CD4-positive, CD25-positive, alpha-beta regulatory T cell (primary cell): ENCODE measurements at regions not wholly inside any gene's neighbourhood (a gene's known extent, or its start where the extent isn't known, plus 50 kb on each side); places are given as distances from the start of the nearest gene placed in this dataset.

Experiments
- ATAC-seq, 2 donors: fragments of 150-1000 bp; cut with Tn5 transposase; one replicate each; pipeline ENCODE4 v1.10.0; 2021; ENCODE audit warnings: low read depth in 2 of 2, moderate number of reproducible peaks in 2 of 2, moderate library complexity in 1 of 2
- DNase-seq, 3 donors: peaks; one replicate each; pipeline versions ENCODE4 v3.0.0 to v3.0.0-alpha.2; 2012 to 2022; ENCODE audit warnings: mixed read lengths in 1 of 3
- H3K27ac ChIP-seq: one replicate; pipeline ENCODE4 v1.7.0; 2013; ENCODE audit warnings: mild to moderate bottlenecking, low read length; ENCODE audit not compliant: insufficient read depth, poor library complexity, severe bottlenecking
- H3K27me3 ChIP-seq: one replicate; pipeline ENCODE4 v1.7.0; 2013; ENCODE audit warnings: low read length; ENCODE audit not compliant: control insufficient read depth, insufficient read depth
- H3K36me3 ChIP-seq: one replicate; pipeline ENCODE4 v1.7.0; 2013; ENCODE audit warnings: mild to moderate bottlenecking, low read length, moderate library complexity; ENCODE audit not compliant: control insufficient read depth, insufficient read depth
- H3K4me1 ChIP-seq: 2 replicates; pipeline ENCODE4 v1.7.0; 2013; ENCODE audit warnings: mild to moderate bottlenecking, low read length; ENCODE audit not compliant: insufficient read depth, control insufficient read depth, poor library complexity, severe bottlenecking
- H3K4me3 ChIP-seq: one replicate; pipeline ENCODE4 v1.7.0; 2013; ENCODE audit warnings: low read depth, mild to moderate bottlenecking, low read length, moderate library complexity
- H3K9me3 ChIP-seq, 2 experiments: 1 replicate in 1 of 2; 2 replicates in 1 of 2; pipeline ENCODE4 v1.7.0; 2013; ENCODE audit warnings: low read length in 2 of 2, mild to moderate bottlenecking in 1 of 2, moderate library complexity in 1 of 2; ENCODE audit not compliant: control insufficient read depth in 2 of 2
- H3K27ac Mint-ChIP-seq, 3 donors: one replicate each; pipeline ENCODE4 v1.8.0; 2020 to 2022; ENCODE audit warnings: mild to moderate bottlenecking in 3 of 3, mixed read lengths in 3 of 3, moderate library complexity in 2 of 3
- H3K27me3 Mint-ChIP-seq: one replicate; pipeline ENCODE4 v1.8.0; 2022; ENCODE audit warnings: mild to moderate bottlenecking, mixed read lengths
- H3K36me3 Mint-ChIP-seq: one replicate; pipeline ENCODE4 v1.8.0; 2020; ENCODE audit warnings: mixed read lengths
- H3K4me1 Mint-ChIP-seq, 4 donors: one replicate each; pipeline ENCODE4 v1.8.0; 2020 to 2022; ENCODE audit warnings: mixed read lengths in 4 of 4, mild to moderate bottlenecking in 1 of 4
- H3K4me3 Mint-ChIP-seq, 4 donors: one replicate each; pipeline ENCODE4 v1.8.0; 2020 to 2022; ENCODE audit warnings: mild to moderate bottlenecking in 4 of 4, mixed read lengths in 4 of 4, moderate library complexity in 3 of 4
- H3K9me3 Mint-ChIP-seq, 7 donors: one replicate each; pipeline ENCODE4 v1.8.0; 2020 to 2022; ENCODE audit warnings: mixed read lengths in 7 of 7, mild to moderate bottlenecking in 3 of 7, moderate library complexity in 2 of 7

DNA sequence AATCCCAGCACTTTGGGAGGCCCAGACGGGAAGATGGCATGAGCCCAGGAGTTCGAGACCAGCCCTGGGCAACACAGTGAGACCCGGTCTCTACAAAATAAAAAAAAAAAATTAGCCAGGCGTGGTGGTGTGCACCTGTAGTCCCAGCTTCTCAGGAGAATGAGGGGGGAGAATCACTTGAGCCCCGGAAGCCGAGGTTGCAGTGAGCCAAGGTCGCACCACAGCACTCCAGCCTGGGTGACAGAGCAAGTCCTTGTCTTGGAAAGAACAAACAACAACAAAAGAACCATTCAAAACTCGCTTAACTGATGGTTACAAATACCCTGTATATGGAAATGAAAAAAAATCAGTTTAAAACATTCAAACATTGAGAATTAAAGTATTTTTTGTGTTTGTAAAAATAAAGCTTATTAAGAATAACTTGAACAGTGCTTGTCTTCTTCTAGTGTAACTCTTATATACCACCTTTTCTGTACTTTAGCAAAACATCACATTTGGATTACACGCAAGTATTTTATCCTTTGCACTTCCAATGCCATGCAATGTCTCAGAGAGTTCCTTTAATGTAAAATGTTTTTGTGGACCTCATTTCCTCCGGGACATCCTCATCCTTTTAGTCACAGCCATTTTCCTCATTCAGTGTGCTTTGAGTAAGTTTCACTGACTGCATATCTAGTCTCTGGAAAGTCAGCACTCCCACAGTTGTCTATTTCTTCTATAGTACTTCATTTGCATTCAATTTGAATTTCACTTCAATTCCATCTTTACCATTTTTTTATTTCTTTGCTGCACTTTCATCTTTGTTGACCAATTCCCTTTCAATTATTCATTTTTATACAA is 113.0 kb upstream of the GOLGA8J start:
- Histone ChIP-seq H3K4me1 (no peaks in the 10 kb centered on the region), H3K4me3 (no peak overlapping the region), H3K9me3 (peaks cover 0 to 1% of the 10 kb centered on the region in 2 experiments), H3K27ac (no peak overlapping the region), H3K27me3 (peaks cover 28% of the 10 kb centered on the region), H3K36me3 (no peaks in the 10 kb centered on the region)
- ATAC-seq: no peak
- no peaks in the 10 kb centered on the region for H3K4me1 Mint-ChIP-seq
- no peak for DNase-seq
- peaks cover 0 to 10% (median 3%) of the 10 kb centered on the region in 7 donors for H3K9me3 Mint-ChIP-seq
- no peaks in the 10 kb centered on the region for H3K36me3 Mint-ChIP-seq
- no peak overlapping the region for H3K27ac Mint-ChIP-seq
- peaks cover 47% of the 10 kb centered on the region for H3K27me3 Mint-ChIP-seq
- H3K4me3 Mint-ChIP-seq: no peak overlapping the region

DNA sequence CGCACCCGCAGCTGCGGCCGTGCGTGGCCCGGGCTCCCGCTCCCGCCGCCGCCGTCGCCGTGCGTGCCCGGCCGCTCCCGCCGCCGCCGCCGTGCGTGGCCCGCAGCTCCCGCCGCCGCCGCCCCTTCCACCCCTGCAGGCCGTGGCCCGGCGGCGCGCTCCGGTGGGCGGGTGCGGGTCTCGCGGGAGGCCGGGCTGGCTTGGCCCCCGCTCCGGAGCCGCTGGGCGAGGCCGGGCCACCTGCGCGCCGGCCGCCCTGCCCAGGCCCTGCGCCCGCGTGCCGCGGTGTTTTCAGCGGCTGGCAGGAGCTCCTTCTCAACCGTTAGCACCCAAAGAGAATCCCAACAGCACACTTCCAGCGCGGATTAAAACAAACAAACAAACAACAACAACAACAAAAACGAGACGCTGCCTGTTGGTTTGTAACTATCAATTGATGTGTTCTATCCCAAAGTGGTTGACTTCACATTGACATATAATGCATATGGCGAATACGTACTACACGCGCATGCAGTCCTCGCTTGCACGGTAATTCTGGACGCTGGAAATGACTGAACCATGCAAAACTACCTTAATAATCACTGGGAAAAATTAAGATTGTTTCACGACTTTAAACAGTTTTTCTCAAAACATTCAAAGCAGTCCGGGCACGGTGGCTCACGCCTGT is 113.7 kb upstream of the GOLGA8J start:
- H3K4me1 Mint-ChIP-seq: no peaks in the 10 kb centered on the region
- no peak overlapping the region for H3K27ac ChIP-seq
- no peaks in the 10 kb centered on the region for H3K36me3 Mint-ChIP-seq
- H3K4me3 ChIP-seq: no peak overlapping the region
- no peak for ATAC-seq
- H3K27ac Mint-ChIP-seq: no peak overlapping the region
- DNase-seq: no peak
- H3K27me3 ChIP-seq: peaks cover 28% of the 10 kb centered on the region
- peaks cover 0 to 10% (median 3%) of the 10 kb centered on the region in 7 donors for H3K9me3 Mint-ChIP-seq
- no peaks in the 10 kb centered on the region for H3K36me3 ChIP-seq
- no peak overlapping the region for H3K4me3 Mint-ChIP-seq
- H3K4me1 ChIP-seq: no peaks in the 10 kb centered on the region
- peaks cover 0 to 1% of the 10 kb centered on the region in 2 experiments for H3K9me3 ChIP-seq
- peaks cover 47% of the 10 kb centered on the region for H3K27me3 Mint-ChIP-seq

DNA sequence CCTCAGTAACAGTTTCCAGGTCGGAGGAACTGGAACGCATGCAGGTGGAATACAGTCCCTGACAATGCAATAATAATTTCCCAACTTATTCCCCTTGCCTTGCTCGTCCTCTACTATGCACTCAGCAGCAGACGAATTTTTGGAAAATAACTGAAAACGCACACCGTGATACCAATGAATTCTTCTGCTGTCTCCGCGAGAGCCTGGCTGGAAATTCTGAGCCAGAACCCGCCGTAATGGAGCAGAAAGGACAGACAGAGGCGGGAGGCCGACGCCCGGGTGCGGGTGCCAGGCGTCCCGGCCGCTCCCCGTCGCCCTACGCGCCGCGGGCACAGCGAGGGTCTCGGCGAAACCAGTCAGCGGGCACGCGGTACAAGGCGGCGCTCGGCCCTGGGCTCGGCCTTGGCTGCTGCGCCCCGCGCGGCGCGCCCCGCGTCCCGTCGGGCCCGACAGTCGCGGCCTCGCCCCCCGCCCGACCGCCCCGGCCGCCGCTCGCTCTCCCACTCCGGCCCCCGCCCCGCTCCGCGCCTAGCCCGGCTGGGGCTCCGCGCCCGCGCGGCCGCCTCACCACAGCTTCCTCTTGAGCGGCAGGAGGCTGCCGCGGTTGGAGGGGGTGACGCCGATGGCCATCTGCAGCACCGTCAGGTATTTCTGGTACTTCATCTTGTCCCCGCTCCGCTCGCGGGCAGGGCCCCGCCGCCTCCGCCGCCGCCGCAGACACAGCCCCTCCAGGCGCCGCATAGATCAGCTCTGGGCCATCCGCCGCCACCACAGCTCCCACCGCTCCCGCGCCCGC is 114.5 kb upstream of the GOLGA8J start:
- Histone ChIP-seq H3K4me1 (no peaks in the 10 kb centered on the region), H3K9me3 (peaks cover 0 to 1% of the 10 kb centered on the region in 2 experiments), H3K4me3 (no peak overlapping the region), H3K27me3 (peaks cover 28% of the 10 kb centered on the region), H3K27ac (no peak overlapping the region), H3K36me3 (no peaks in the 10 kb centered on the region)
- no peak overlapping the region for H3K4me3 Mint-ChIP-seq
- H3K27ac Mint-ChIP-seq: no peak overlapping the region
- DNase-seq (no peak), ATAC-seq (no peak)
- H3K4me1 Mint-ChIP-seq: no peaks in the 10 kb centered on the region
- peaks cover 0 to 10% (median 3%) of the 10 kb centered on the region in 7 donors for H3K9me3 Mint-ChIP-seq
- no peaks in the 10 kb centered on the region for H3K36me3 Mint-ChIP-seq
- peaks cover 47% of the 10 kb centered on the region for H3K27me3 Mint-ChIP-seq

DNA sequence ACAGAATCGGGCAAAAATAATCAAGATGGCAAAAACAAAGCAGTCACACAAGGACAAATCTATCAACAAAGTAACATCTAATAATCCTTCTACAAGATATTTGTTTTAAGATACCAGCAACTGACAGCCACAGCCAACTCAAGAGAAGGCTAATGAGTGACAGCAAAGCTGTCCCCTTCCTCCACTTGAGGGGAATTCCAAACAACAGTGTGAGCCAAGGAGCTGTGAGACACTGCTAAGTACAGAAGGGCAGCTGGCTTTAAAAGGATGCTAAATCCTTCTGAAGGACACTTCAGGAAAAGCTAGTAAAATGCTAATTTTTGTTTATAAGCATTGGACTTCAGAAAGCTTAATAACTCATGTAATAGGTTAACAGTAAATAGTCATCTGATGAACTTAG is 120.3 kb upstream of the GOLGA8J start:
- no peaks in the 10 kb centered on the region for H3K9me3 ChIP-seq
- no peak overlapping the region for H3K4me3 ChIP-seq
- Mint-ChIP-seq H3K27ac (no peak overlapping the region), H3K27me3 (peaks cover 28% of the 10 kb centered on the region), H3K36me3 (no peaks in the 10 kb centered on the region), H3K4me1 (no peaks in the 10 kb centered on the region), H3K4me3 (no peak overlapping the region), H3K9me3 (no peaks in the 10 kb centered on the region)
- no peaks in the 10 kb centered on the region for H3K4me1 ChIP-seq
- no peak overlapping the region for H3K27ac ChIP-seq
- ATAC-seq: no peak
- DNase-seq: no peak
- H3K27me3 ChIP-seq: peaks cover 3% of the 10 kb centered on the region
- no peaks in the 10 kb centered on the region for H3K36me3 ChIP-seq

DNA sequence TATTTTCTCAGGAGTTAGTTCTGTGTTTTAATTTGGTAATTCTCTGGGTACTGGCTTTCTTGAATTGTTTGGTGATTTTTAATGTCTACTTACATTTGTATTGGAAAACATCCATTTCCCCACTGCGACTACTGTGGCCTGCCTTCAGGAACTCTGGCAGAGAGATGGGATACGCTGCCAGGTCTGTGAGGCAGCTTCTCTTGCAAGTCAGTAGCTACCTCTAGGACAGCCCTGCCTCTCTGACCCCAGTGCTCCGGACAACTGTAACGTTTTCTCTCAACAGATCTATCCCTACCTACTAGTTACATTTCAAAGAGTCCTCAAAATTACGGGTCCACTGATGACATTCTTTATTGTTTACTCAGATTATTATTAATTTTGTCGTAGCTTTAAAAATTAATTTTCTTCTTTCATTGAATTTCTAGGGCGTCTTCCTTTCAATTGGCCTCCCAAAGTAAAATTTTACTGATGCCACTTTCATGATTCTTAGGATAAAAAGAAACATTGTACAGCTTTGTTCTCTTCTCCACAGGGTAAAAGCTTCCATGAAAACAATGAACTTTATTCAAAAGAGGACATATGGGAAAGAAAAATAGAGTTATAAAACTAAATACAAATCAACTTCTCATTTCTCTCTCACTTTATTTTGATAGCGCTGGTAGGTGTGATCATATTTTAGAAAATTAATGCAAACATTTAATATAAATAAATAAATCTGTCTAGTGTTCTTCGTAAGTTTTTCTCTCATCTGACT is 123.2 kb upstream of the GOLGA8J start:
- Histone ChIP-seq H3K4me1 (no peaks in the 10 kb centered on the region), H3K36me3 (no peaks in the 10 kb centered on the region), H3K27ac (no peak overlapping the region), H3K9me3 (no peaks in the 10 kb centered on the region), H3K27me3 (no peaks in the 10 kb centered on the region), H3K4me3 (no peak overlapping the region)
- Mint-ChIP-seq H3K9me3 (no peaks in the 10 kb centered on the region), H3K4me3 (no peak overlapping the region), H3K4me1 (no peaks in the 10 kb centered on the region), H3K27me3 (peaks cover 11% of the 10 kb centered on the region), H3K36me3 (no peaks in the 10 kb centered on the region), H3K27ac (no peak overlapping the region)
- no peak for DNase-seq
- no peak for ATAC-seq

DNA sequence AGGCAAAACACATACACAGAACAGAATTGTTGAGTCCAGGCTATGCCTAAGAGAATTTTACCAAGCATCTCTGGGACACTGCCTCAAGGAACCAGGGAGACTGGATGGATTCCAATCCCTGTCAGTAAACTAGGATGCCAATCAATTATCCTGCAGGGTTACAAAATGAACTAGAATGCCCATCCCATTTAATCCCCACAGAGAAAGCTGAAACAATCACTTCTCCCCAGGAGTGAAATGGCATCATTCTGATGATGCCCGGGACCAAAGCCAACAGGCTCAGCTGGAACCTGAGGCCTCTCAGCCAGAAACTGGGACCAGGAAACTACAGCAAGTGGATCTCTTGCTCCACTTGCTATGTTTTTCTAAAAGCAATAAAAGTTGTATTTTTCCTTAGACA is 130.0 kb upstream of the TJP1 start:
- Mint-ChIP-seq H3K4me3 (no peak overlapping the region), H3K36me3 (no peaks in the 10 kb centered on the region), H3K27ac (no peak overlapping the region), H3K27me3 (no peaks in the 10 kb centered on the region), H3K4me1 (no peaks in the 10 kb centered on the region), H3K9me3 (peaks cover 0 to 2% (median 0%) of the 10 kb centered on the region in 7 donors)
- no peak for DNase-seq
- Histone ChIP-seq H3K27ac (no peak overlapping the region), H3K27me3 (no peaks in the 10 kb centered on the region), H3K9me3 (no peaks in the 10 kb centered on the region), H3K36me3 (no peaks in the 10 kb centered on the region), H3K4me1 (no peaks in the 10 kb centered on the region), H3K4me3 (no peak overlapping the region)
- ATAC-seq: no peak

DNA sequence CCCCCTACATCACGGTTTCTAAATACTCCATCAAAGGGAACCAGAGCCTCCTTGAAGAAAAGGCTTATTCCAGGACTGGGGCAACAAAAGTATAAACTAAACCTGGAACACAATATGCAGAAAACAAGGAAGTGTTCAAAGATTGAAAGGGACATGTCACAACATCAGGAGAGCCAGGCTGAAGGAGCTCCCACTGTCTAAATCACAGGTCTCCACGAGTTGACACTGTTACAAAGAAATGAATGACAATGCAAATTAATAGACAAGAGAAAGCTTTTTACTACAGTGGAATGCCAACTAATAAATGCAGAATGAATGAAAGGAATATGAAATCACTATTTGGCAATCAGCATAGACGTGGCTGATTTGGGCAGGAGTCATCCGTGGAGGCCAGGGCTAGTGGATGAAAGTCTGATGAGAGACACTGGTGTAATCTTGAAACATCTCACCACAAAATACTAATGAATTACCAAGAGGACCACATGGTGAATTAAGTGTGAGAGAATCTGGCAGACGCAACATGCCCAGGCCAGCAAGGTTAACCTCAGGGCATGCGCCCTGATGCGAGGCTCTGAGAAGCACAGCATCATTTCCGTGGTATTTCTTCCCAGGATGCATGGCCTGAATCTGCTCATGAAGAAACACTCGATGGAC is 123.8 kb upstream of the TJP1 start:
- DNase-seq: no peak
- Histone ChIP-seq H3K4me1 (no peaks in the 10 kb centered on the region), H3K36me3 (no peaks in the 10 kb centered on the region), H3K4me3 (no peak overlapping the region), H3K27ac (no peak overlapping the region), H3K27me3 (no peaks in the 10 kb centered on the region), H3K9me3 (no peaks in the 10 kb centered on the region)
- Mint-ChIP-seq H3K9me3 (peaks cover 0 to 3% (median 0%) of the 10 kb centered on the region in 7 donors), H3K4me3 (no peak overlapping the region), H3K4me1 (no peaks in the 10 kb centered on the region), H3K27me3 (no peaks in the 10 kb centered on the region), H3K27ac (no peak overlapping the region), H3K36me3 (no peaks in the 10 kb centered on the region)
- no peak for ATAC-seq
